HepG2 (cell line): ENCODE measurements at regions not wholly inside any gene's neighbourhood (a gene's known extent, or its start where the extent isn't known, plus 50 kb on each side); places are given as distances from the start of the nearest gene placed in this dataset.

ENCODE experiments used
- CTCF ChIP-seq: sonication (generic); formaldehyde crosslinking; IDR thresholded peaks from 2 replicates; pipeline ENCODE4 v1.5.0; 2020; ENCODE audit warnings: mild to moderate bottlenecking, missing genetic modification reagents, moderate library complexity
- MIER2 ChIP-seq: IDR thresholded peaks from 2 replicates; pipeline ENCODE4 v1.6.1; 2016; ENCODE audit warnings: missing biosample characterization, missing genetic modification reagents
- RERE ChIP-seq: IDR thresholded peaks from 2 replicates; pipeline ENCODE4 v1.6.1; 2016; ENCODE audit warnings: low read depth, missing genetic modification reagents, missing compliant biosample characterization
- ZHX1 ChIP-seq: sonication (generic); formaldehyde crosslinking; IDR thresholded peaks from 2 replicates; pipeline ENCODE4 v1.8.1; 2022; ENCODE audit warnings: low read depth, mild to moderate bottlenecking, missing genetic modification reagents
- ZNF800 ChIP-seq: sonication (generic); formaldehyde crosslinking; IDR thresholded peaks from 2 replicates; pipeline ENCODE4 v1.4.0; 2020; ENCODE audit warnings: missing genetic modification reagents

- TF ChIP-seq ZNF800 (CRISPR knock-in tag) (no peak), MIER2 (no peak), CTCF (CRISPR knock-in tag) (no peak), RERE (CRISPR knock-in tag) (no peak), ZHX1 (CRISPR knock-in tag) (no peak)
These were observed 118.5 kb downstream of the SOX1 start for GRCh38 chr13:112185466-112185865.
